ENCODE measurements at regions not wholly inside any gene's neighbourhood (a gene's known extent, or its start where the extent isn't known, plus 50 kb on each side); places are given as distances from the start of the nearest gene placed in this dataset.

DNA sequence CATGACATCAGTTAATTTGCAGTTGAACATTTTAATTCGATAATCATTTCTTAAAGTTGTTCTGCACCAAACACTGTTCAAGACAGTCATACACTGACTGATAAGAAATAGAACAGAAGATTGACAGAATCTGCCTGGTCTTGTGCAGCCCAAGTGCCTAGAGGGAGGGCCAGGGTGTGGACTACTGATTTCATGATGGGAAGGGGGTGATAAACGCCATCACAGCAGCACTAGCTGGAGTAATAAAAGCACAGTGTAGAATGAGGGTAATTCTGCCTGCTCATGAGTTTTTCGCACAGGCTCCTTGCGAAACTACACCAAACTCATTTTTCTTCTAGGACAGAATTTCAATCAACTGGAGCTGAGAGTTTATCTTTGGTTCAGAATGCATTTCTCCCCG lies 270.1 kb downstream of the ARL4A start:
- TF ChIP-seq, protein P1, sequence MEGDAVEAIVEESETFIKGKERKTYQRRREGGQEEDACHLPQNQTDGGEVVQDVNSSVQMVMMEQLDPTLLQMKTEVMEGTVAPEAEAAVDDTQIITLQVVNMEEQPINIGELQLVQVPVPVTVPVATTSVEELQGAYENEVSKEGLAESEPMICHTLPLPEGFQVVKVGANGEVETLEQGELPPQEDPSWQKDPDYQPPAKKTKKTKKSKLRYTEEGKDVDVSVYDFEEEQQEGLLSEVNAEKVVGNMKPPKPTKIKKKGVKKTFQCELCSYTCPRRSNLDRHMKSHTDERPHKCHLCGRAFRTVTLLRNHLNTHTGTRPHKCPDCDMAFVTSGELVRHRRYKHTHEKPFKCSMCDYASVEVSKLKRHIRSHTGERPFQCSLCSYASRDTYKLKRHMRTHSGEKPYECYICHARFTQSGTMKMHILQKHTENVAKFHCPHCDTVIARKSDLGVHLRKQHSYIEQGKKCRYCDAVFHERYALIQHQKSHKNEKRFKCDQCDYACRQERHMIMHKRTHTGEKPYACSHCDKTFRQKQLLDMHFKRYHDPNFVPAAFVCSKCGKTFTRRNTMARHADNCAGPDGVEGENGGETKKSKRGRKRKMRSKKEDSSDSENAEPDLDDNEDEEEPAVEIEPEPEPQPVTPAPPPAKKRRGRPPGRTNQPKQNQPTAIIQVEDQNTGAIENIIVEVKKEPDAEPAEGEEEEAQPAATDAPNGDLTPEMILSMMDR (IDR thresholded peaks at IDR 0.05; ENCODE audit: insufficient read depth, low read length): no peak
- H3K4me3 ChIP-seq (ENCODE audit: low read depth, low read length): no peak overlapping the region
- no peak for DNase-seq (ENCODE audit: low read depth)

- TF ChIP-seq, protein P1 (IDR thresholded peaks at IDR 0.05; ENCODE audit: insufficient read depth, low read length): no peak
- no peak for DNase-seq (ENCODE audit: low read depth)
- H3K4me3 ChIP-seq (ENCODE audit: low read depth, low read length): no peak overlapping the region
Measured at GRCh38 chr7:12961910-12962480, 274.6 kb downstream of the ARL4A start.

DNA sequence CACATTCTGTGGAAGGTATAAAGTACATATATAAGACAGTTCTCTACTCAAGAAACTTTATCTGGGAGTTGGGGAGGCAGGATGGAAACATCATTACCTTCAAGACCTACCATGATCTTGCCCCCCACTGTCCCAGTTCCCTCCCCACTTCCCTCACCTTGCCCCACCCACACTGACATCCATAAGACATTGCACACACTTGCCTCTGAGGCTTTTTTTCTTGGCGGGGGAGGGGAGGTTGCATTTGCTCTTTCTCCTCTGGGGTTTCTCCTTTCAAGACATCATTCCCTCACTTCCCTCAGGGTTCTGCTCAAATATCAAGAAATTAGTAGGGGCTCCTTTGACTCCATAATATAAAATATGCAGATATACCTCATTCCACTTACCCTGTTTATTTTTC lies 276.0 kb downstream of the ARL4A start:
- DNase-seq (ENCODE audit: low read depth): no peak
- TF ChIP-seq, protein P1 (IDR thresholded peaks at IDR 0.05; ENCODE audit: insufficient read depth, low read length): no peak

DNA sequence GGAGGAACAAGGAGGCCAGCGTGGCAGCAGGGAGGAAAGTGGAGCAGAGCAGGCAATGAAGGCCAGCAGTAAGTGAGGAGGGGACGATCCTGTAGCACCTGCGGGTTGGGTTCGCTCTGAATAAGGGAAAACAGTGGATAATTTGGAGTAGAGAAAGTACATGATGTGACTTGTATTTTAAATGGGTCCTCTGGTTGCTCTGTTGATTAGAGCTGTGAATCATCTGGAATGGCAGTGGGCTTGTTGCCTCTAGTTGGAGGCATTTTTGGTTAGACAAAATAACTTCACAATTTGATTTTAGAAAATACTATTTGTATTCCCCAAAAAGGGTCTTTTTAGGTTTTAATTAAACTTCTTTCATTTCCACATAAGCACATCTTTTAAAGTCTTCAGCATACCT lies 277.4 kb downstream of the ARL4A start:
- TF ChIP-seq, protein P1 (IDR thresholded peaks at IDR 0.05; ENCODE audit: insufficient read depth, low read length): no peak
- no peak for DNase-seq (ENCODE audit: low read depth)
- no peak overlapping the region for H3K4me3 ChIP-seq (ENCODE audit: low read depth, low read length)

More for the DNA sequence above, 276.0 kb downstream of the ARL4A start:
- no peak overlapping the region for H3K4me3 ChIP-seq (ENCODE audit: low read depth, low read length)

GRCh38 chr7:12965767-12966166 lies 278.3 kb downstream of the ARL4A start:
- DNase-seq (ENCODE audit: low read depth): no peak
- H3K4me3 ChIP-seq (ENCODE audit: low read depth, low read length): no peak overlapping the region
- TF ChIP-seq, protein P1 (IDR thresholded peaks at IDR 0.05; ENCODE audit: insufficient read depth, low read length): no peak

DNA sequence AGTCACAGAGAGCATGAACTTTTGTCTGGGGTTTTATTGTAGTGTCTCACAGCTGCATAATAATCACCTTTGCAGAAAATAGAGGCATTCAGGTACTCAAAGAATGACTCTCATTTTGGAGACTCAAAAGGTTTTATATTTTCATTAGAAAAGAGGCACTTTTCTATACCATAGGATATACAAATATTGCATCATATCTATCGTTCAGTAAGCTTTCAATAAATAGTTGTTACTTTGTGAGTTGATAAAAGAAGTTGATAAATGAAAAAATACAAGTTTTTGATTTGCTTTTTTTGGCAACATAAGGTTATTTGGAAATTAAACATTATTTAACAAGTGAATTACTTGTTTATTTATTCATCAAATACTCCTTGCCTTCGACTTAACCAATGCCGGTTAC lies 279.9 kb downstream of the ARL4A start:
- no peak for DNase-seq (ENCODE audit: low read depth)
- no peak overlapping the region for H3K4me3 ChIP-seq (ENCODE audit: low read depth, low read length)
- TF ChIP-seq, protein P1 (IDR thresholded peaks at IDR 0.05; ENCODE audit: insufficient read depth, low read length): no peak

DNA sequence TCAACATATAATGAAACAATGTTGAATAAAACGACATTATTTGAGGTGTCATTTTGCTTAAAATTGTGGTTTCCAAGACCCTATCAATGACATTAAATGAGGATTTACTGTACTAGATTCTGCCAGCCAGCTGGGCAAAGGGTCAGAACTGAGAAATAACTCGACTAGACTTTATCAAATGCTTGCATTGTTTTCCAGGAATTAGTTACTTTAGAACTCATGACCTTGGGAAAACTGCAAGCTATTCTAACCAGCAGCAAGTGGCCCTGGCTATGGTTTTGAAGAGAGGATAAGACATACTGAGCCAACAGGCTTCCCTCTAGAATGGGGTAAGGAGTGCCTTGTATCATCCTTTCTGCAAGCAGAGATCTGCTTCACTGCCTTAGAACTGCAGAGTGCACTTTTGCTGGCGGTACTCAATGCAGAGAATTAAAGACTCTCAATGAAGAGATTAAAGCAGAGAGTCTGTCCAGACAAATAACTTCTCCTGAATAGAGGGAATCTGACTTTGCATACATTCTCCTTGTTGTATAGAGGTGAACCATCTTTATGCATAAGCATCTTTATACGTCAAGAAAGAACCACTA lies 281.5 kb downstream of the ARL4A start:
- no peak overlapping the region for H3K4me3 ChIP-seq (ENCODE audit: low read depth, low read length)
- TF ChIP-seq, protein P1 (IDR thresholded peaks at IDR 0.05; ENCODE audit: insufficient read depth, low read length): no peak
- no peak for DNase-seq (ENCODE audit: low read depth)
